ENCODE measurements at regions not wholly inside any gene's neighbourhood (a gene's known extent, or its start where the extent isn't known, plus 50 kb on each side); places are given as distances from the start of the nearest gene placed in this dataset.
"Not testable (repeated sequence)": the region's sequence is repeated elsewhere in the genome, so short reads cannot be mapped to it uniquely, and the experiment has no call there.

- no peak for TF ChIP-seq CTCF (conservative IDR thresholded peaks at IDR 0.05)
- Mint-ChIP-seq H3K36me3 (ENCODE audit: low read depth) (no peaks in the 10 kb centered on the region), H3K4me1 (no peaks in the 10 kb centered on the region), H3K9me3 (peaks cover 2% of the 10 kb centered on the region), H3K4me3 (no peak overlapping the region), H3K27ac (ENCODE audit: unreplicated experiment) (no peak overlapping the region), H3K27me3 (ENCODE audit: low read depth) (peaks cover 5% of the 10 kb centered on the region)
- DNase-seq (ENCODE audit: low read depth, low spot score), result no peak
Measured at GRCh38 chr1:198417039-198417438, 123.4 kb downstream of the ATP6V1G3 start.

- Mint-ChIP-seq H3K4me3 (no peak overlapping the region), H3K27me3 (ENCODE audit: low read depth) (peaks cover 5% of the 10 kb centered on the region), H3K9me3 (peaks cover 2% of the 10 kb centered on the region), H3K36me3 (ENCODE audit: low read depth) (no peaks in the 10 kb centered on the region), H3K27ac (ENCODE audit: unreplicated experiment) (no peak overlapping the region), H3K4me1 (no peaks in the 10 kb centered on the region)
- no peak for TF ChIP-seq CTCF (conservative IDR thresholded peaks at IDR 0.05)
- no peak for DNase-seq (ENCODE audit: low read depth, low spot score)
Measured at GRCh38 chr1:198416296-198416695, 124.2 kb downstream of the ATP6V1G3 start.

- no peak overlapping the region for H3K27ac Mint-ChIP-seq (ENCODE audit: unreplicated experiment)
- H3K27me3 Mint-ChIP-seq (ENCODE audit: low read depth), result no peaks in the 10 kb centered on the region
- H3K4me3 Mint-ChIP-seq, result no peak overlapping the region
- no peak for TF ChIP-seq CTCF (conservative IDR thresholded peaks at IDR 0.05)
- H3K36me3 Mint-ChIP-seq (ENCODE audit: low read depth), result no peaks in the 10 kb centered on the region
- no peaks in the 10 kb centered on the region for H3K4me1 Mint-ChIP-seq
- DNase-seq (ENCODE audit: low read depth, low spot score), result no peak
- peaks cover 2% of the 10 kb centered on the region for H3K9me3 Mint-ChIP-seq
Measured at GRCh38 chr1:198411240-198411639, 129.2 kb downstream of the ATP6V1G3 start.

- TF ChIP-seq CTCF (conservative IDR thresholded peaks at IDR 0.05), result no peak
- no peak overlapping the region for H3K27ac Mint-ChIP-seq (ENCODE audit: unreplicated experiment)
- H3K4me1 Mint-ChIP-seq, result no peaks in the 10 kb centered on the region
- H3K9me3 Mint-ChIP-seq, result peaks cover 4% of the 10 kb centered on the region
- no peak overlapping the region for H3K4me3 Mint-ChIP-seq
- H3K36me3 Mint-ChIP-seq (ENCODE audit: low read depth), result no peaks in the 10 kb centered on the region
- no peaks in the 10 kb centered on the region for H3K27me3 Mint-ChIP-seq (ENCODE audit: low read depth)
- DNase-seq (ENCODE audit: low read depth, low spot score), result no peak
Measured at GRCh38 chr1:198408716-198409115, 131.8 kb downstream of the ATP6V1G3 start.

GRCh38 chr1:198404632-198405031 lies 135.8 kb downstream of the ATP6V1G3 start:
- H3K4me1 Mint-ChIP-seq; H3K4me3 Mint-ChIP-seq; H3K27ac Mint-ChIP-seq (ENCODE audit: unreplicated experiment); H3K27me3 Mint-ChIP-seq (ENCODE audit: low read depth); H3K9me3 Mint-ChIP-seq; DNase-seq (ENCODE audit: low read depth, low spot score); H3K36me3 Mint-ChIP-seq (ENCODE audit: low read depth): not testable (repeated sequence)

GRCh38 chr1:198400063-198400462 lies 140.4 kb downstream of the ATP6V1G3 start:
- no peaks in the 10 kb centered on the region for H3K36me3 Mint-ChIP-seq (ENCODE audit: low read depth)

More at GRCh38 chr1:198400063-198400462, 140.4 kb downstream of the ATP6V1G3 start:
- TF ChIP-seq CTCF (conservative IDR thresholded peaks at IDR 0.05), result no peak
- Mint-ChIP-seq H3K9me3 (peaks cover 4% of the 10 kb centered on the region), H3K27me3 (ENCODE audit: low read depth) (peaks cover 2% of the 10 kb centered on the region), H3K4me3 (no peak overlapping the region), H3K27ac (ENCODE audit: unreplicated experiment) (no peak overlapping the region), H3K4me1 (no peaks in the 10 kb centered on the region)
- no peak for DNase-seq (ENCODE audit: low read depth, low spot score)

Data from neural crest cell (in vitro differentiated cells).